Activated CD8-positive, alpha-beta memory T cell treated with anti-CD3 and anti-CD28 coated beads, Interleukin-2, amount 50 U/mL, for 1 hour (primary cell): ENCODE measurements at regions not wholly inside any gene's neighbourhood (a gene's known extent, or its start where the extent isn't known, plus 50 kb on each side); places are given as distances from the start of the nearest gene placed in this dataset.
"Not testable (repeated sequence)": the region's sequence is repeated elsewhere in the genome, so short reads cannot be mapped to it uniquely, and the experiment has no call there.

Experiments
- DNase-seq: peaks from one replicate; pipeline ENCODE4 v3.0.0-alpha.2; 2020; ENCODE audit errors: extremely low read depth

GRCh38 chr10:25805986-25806385, 128.0 kb upstream of the MYO3A start:
- no peak for DNase-seq

GRCh38 chr10:25808372-25808771, 125.7 kb upstream of the MYO3A start:
- no peak for DNase-seq

- DNase-seq: no peak
Observed at GRCh38 chr10:25811052-25811685, 122.9 kb upstream of the MYO3A start.

GRCh38 chr10:25813511-25813910, 120.5 kb upstream of the MYO3A start:
- DNase-seq: no peak

- no peak for DNase-seq
Observed at GRCh38 chr10:25815236-25815635, 118.8 kb upstream of the MYO3A start.

- no peak for DNase-seq
Observed at GRCh38 chr10:25815999-25816768, 117.8 kb upstream of the MYO3A start.

GRCh38 chr10:25817200-25817599, 116.8 kb upstream of the MYO3A start:
- DNase-seq: no peak

GRCh38 chr10:25818751-25819150, 115.3 kb upstream of the MYO3A start:
- DNase-seq: no peak

GRCh38 chr10:25820472-25820871, 113.6 kb upstream of the MYO3A start:
- DNase-seq: no peak

- DNase-seq: no peak
Observed at GRCh38 chr10:25820874-25821273, 113.2 kb upstream of the MYO3A start.

- DNase-seq: no peak
Observed at GRCh38 chr10:25824050-25824449, 110.0 kb upstream of the MYO3A start.

- no peak for DNase-seq
Observed at GRCh38 chr10:25828475-25828874, 105.6 kb upstream of the MYO3A start.

- no peak for DNase-seq
Observed at GRCh38 chr10:25831080-25831479, 102.9 kb upstream of the MYO3A start.

- DNase-seq: no peak
Observed at GRCh38 chr10:25839683-25840082, 94.3 kb upstream of the MYO3A start.

- DNase-seq: not testable (repeated sequence)
Observed at GRCh38 chr10:25840875-25841274, 93.2 kb upstream of the MYO3A start.

GRCh38 chr10:25842146-25842545, 91.9 kb upstream of the MYO3A start:
- no peak for DNase-seq

- no peak for DNase-seq
Observed at GRCh38 chr10:25843551-25844170, 90.4 kb upstream of the MYO3A start.

GRCh38 chr10:25844716-25845115, 89.3 kb upstream of the MYO3A start:
- not testable (repeated sequence) for DNase-seq

- DNase-seq: no peak
Observed at GRCh38 chr10:25849268-25849667, 84.8 kb upstream of the MYO3A start.

GRCh38 chr10:25849988-25850387, 84.0 kb upstream of the MYO3A start:
- DNase-seq: no peak

- DNase-seq: no peak
Observed at GRCh38 chr10:25851548-25851947, 82.5 kb upstream of the MYO3A start.

GRCh38 chr10:25852364-25852941, 81.6 kb upstream of the MYO3A start:
- DNase-seq: no peak

GRCh38 chr10:25858076-25858475, 76.0 kb upstream of the MYO3A start:
- DNase-seq: no peak
